ENCODE measurements at regions not wholly inside any gene's neighbourhood (a gene's known extent, or its start where the extent isn't known, plus 50 kb on each side); places are given as distances from the start of the nearest gene placed in this dataset.

DNA sequence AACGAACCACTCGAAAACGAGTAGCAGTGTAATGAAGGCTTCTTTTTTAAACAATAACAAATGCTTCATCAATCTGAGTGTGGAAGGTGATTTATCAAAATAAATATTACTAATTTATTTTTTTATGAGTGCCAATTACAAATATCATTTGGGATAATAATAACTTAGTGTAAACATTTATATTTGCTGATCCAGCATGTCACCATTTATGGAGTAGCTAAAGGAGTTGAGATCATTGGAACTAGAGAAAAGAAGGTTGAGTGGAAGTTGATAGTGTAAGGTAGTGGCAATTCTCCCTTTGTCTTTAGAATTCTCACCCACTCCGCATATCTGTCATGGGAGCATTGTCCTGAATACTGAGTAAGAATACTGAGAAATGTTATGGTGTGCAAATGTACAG, 67.1 kb upstream of the KIF26B start:
- H3K36me3 Mint-ChIP-seq: peaks cover 7% of the 10 kb centered on the region
- TF ChIP-seq, protein P1, sequence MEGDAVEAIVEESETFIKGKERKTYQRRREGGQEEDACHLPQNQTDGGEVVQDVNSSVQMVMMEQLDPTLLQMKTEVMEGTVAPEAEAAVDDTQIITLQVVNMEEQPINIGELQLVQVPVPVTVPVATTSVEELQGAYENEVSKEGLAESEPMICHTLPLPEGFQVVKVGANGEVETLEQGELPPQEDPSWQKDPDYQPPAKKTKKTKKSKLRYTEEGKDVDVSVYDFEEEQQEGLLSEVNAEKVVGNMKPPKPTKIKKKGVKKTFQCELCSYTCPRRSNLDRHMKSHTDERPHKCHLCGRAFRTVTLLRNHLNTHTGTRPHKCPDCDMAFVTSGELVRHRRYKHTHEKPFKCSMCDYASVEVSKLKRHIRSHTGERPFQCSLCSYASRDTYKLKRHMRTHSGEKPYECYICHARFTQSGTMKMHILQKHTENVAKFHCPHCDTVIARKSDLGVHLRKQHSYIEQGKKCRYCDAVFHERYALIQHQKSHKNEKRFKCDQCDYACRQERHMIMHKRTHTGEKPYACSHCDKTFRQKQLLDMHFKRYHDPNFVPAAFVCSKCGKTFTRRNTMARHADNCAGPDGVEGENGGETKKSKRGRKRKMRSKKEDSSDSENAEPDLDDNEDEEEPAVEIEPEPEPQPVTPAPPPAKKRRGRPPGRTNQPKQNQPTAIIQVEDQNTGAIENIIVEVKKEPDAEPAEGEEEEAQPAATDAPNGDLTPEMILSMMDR (IDR thresholded peaks at IDR 0.05): no peak
- TF ChIP-seq EZH2 (IDR thresholded peaks at IDR 0.05) (no peak), EZH2phosphoT487 (IDR thresholded peaks at IDR 0.05) (no peak)
- no peak for DNase-seq (ENCODE audit: low spot score)

DNA sequence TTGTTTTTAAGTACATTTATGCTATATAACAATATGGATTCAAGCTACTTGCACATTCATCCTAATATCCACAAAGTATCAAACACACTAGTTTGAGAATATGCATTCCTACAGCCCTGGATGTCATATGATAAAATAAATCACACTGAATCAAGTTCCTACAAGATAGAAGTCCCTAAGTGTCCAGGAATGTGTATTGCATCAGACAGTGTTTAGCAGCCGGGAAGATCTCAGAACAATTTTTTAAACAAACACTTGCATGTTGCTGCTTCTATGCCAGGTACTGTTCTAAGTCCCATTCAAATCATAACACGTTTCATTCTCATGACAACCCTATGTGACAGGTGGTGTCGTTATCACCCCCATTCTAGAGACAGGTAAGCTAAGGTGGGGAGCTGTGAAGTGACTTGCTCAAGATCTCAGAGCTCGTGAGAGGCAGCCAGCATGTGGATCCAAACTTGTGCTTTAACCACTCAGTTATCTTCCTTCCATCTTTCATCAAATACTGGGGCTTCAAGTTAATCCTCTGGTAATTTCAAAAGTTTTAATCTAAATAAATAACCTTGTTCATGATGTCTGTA, 68.3 kb upstream of the KIF26B start:
- Mint-ChIP-seq H3K27me3 (ENCODE audit: insufficient read depth, low read depth) (peaks cover 3% of the 10 kb centered on the region), H3K27ac (no peak overlapping the region), H3K4me1 (no peaks in the 10 kb centered on the region), H3K9me3 (no peaks in the 10 kb centered on the region), H3K4me3 (no peak overlapping the region), H3K36me3 (peaks cover 12% of the 10 kb centered on the region)
- H3K27me3 ChIP-seq: no peaks in the 10 kb centered on the region
- TF ChIP-seq, protein P1 (IDR thresholded peaks at IDR 0.05): no peak
- TF ChIP-seq EZH2phosphoT487 (IDR thresholded peaks at IDR 0.05) (no peak), EZH2 (IDR thresholded peaks at IDR 0.05) (no peak)
- H4K20me1 ChIP-seq (ENCODE audit: low read depth): no peaks in the 10 kb centered on the region
- no peak overlapping the region for H3K4me3 ChIP-seq
- H3K36me3 ChIP-seq: no peaks in the 10 kb centered on the region
- H3K79me2 ChIP-seq (ENCODE audit: low read depth): no peaks in the 10 kb centered on the region
- no peaks in the 10 kb centered on the region for H3K4me1 ChIP-seq
- H3F3A ChIP-seq (ENCODE audit: low read depth): no peaks in the 10 kb centered on the region
- no peak overlapping the region for H3K27ac ChIP-seq
- H3K9me3 ChIP-seq (ENCODE audit: low read depth): no peaks in the 10 kb centered on the region
- H2AFZ ChIP-seq (replicated peaks): no peak overlapping the region
- no peak for DNase-seq (ENCODE audit: low spot score)
- H3K9ac ChIP-seq: no peak overlapping the region
- H3K4me2 ChIP-seq: no peak overlapping the region

More for the DNA sequence above, 67.1 kb upstream of the KIF26B start:
- Histone ChIP-seq H3K4me2 (no peak overlapping the region), H3K27ac (no peak overlapping the region), H3K4me3 (no peak overlapping the region), H4K20me1 (ENCODE audit: low read depth) (no peaks in the 10 kb centered on the region), H3K9ac (no peak overlapping the region), H2AFZ (replicated peaks) (no peak overlapping the region), H3K36me3 (no peaks in the 10 kb centered on the region), H3K4me1 (no peaks in the 10 kb centered on the region), H3K79me2 (ENCODE audit: low read depth) (no peaks in the 10 kb centered on the region), H3K9me3 (ENCODE audit: low read depth) (no peaks in the 10 kb centered on the region), H3F3A (ENCODE audit: low read depth) (no peaks in the 10 kb centered on the region), H3K27me3 (no peaks in the 10 kb centered on the region)
- Mint-ChIP-seq H3K4me1 (peaks cover 2% of the 10 kb centered on the region), H3K27ac (no peak overlapping the region), H3K9me3 (no peaks in the 10 kb centered on the region), H3K4me3 (no peak overlapping the region), H3K27me3 (ENCODE audit: insufficient read depth, low read depth) (peaks cover 3% of the 10 kb centered on the region)

DNA sequence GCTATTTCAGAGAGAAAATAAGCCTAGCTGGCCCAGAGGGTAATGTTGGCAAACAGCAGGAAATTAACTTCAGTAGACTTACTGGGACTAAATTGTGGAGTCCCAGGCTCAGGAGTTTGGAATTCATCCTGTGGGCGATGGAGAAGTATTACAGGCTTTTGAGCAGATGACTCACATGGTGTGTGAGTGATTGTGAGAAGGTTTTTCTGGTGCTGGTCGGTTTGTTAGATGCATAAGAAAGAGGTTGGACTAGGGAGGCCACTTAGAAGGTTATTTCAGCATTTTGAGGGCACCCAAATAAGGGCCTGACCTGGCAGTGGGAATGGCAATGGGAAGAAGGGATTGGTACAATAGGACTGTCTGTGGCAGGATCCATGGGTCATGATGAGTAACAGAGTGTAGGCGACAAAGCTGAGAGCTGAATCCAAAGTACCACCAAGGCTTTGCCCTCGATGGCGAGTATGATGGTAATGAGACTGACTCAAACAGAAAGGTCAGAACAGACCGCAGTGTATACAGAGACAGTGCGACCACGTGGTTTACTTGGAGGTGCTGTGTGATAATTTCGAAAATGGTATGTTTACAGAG, 69.2 kb upstream of the KIF26B start:
- H3K27me3 ChIP-seq: no peaks in the 10 kb centered on the region
- no peak overlapping the region for H2AFZ ChIP-seq (replicated peaks)
- H3K4me1 ChIP-seq: no peaks in the 10 kb centered on the region
- H3K9ac ChIP-seq: no peak overlapping the region
- Mint-ChIP-seq H3K36me3 (peaks cover 12% of the 10 kb centered on the region), H3K9me3 (no peaks in the 10 kb centered on the region), H3K4me1 (no peaks in the 10 kb centered on the region), H3K27ac (no peak overlapping the region), H3K27me3 (ENCODE audit: insufficient read depth, low read depth) (peaks cover 5% of the 10 kb centered on the region), H3K4me3 (no peak overlapping the region)
- no peaks in the 10 kb centered on the region for H3F3A ChIP-seq (ENCODE audit: low read depth)
- H3K79me2 ChIP-seq (ENCODE audit: low read depth): no peaks in the 10 kb centered on the region
- H3K9me3 ChIP-seq (ENCODE audit: low read depth): no peaks in the 10 kb centered on the region
- H4K20me1 ChIP-seq (ENCODE audit: low read depth): no peaks in the 10 kb centered on the region
- TF ChIP-seq, protein P1 (IDR thresholded peaks at IDR 0.05): no peak
- TF ChIP-seq EZH2 (IDR thresholded peaks at IDR 0.05): no peak
- no peak for TF ChIP-seq EZH2phosphoT487 (IDR thresholded peaks at IDR 0.05)
- H3K36me3 ChIP-seq: no peaks in the 10 kb centered on the region
- no peak overlapping the region for H3K4me3 ChIP-seq
- DNase-seq (ENCODE audit: low spot score): no peak
- no peak overlapping the region for H3K27ac ChIP-seq
- H3K4me2 ChIP-seq: no peak overlapping the region
